HepG2 (cell line): ENCODE measurements at regions not wholly inside any gene's neighbourhood (a gene's known extent, or its start where the extent isn't known, plus 50 kb on each side); places are given as distances from the start of the nearest gene placed in this dataset.

Source experiments
- ATAC-seq: fragments of 200-7000 bp; cut with Tn5 transposase; 3 replicates; pipeline ENCODE4 v1.9.1; 2020; ENCODE audit warnings: mild to moderate bottlenecking, moderate library complexity
- BruUV-seq: library from RNA; stranded (reverse); fragments of 400-500 nt; replicated peaks from 2 replicates; lab custom pipeline; 2021; lab: Mats Ljungman, UMichigan
- CTCF ChIA-PET: fragments of 300-600 bp; formaldehyde crosslinking; extraction: SDS; loops from one replicate; lab custom pipeline; 2021; ENCODE audit warnings: low total read pairs, inconsistent platforms, low intra/inter-chr PET ratio; lab: Yijun Ruan, JAX
- POLR2A ChIA-PET: fragments of 350-600 bp; sonication (Branson Sonifier 250); formaldehyde crosslinking; loops from one replicate; lab custom pipeline; 2020; ENCODE audit warnings: antibody characterized with exemption, inconsistent platforms; lab: Yijun Ruan, JAX
- DNase-seq: peaks from one replicate; pipeline ENCODE4 v3.0.0-alpha.2; 2015; ENCODE audit warnings: low spot score
- FAIRE-seq: peaks from 3 replicates; lab custom pipeline; 2011; peaks lifted over from hg19 to GRCh38; lab: Jason Lieb, UNC
- H2AFZ ChIP-seq: one replicate; pipeline ENCODE4 v1.6.1; 2011; ENCODE audit warnings: low read length, inconsistent platforms
- H3K27ac ChIP-seq: fragments of 300-600 bp; 3 replicates; pipeline ENCODE4 v1.8.0; 2011; ENCODE audit warnings: mixed run types, mild to moderate bottlenecking, mixed read lengths, low read length, inconsistent platforms; ENCODE audit not compliant: insufficient read depth; ENCODE audit errors: extremely low read length
- H3K27me3 ChIP-seq, 2 experiments: fragments of 200-600 bp in 1 of 2; 2 replicates in 1 of 2; 3 replicates in 1 of 2; pipeline versions ENCODE4 v1.6.0 to v1.8.0; 2011; ENCODE audit warnings: low read length in 2 of 2, mild to moderate bottlenecking in 2 of 2, moderate library complexity in 2 of 2, inconsistent platforms in 1 of 2; ENCODE audit not compliant: insufficient read depth in 2 of 2, control insufficient read depth in 1 of 2
- H3K36me3 ChIP-seq, 2 experiments: fragments of 200-600 bp in 1 of 2; replicated peaks in 1 of 2; 2 replicates in 1 of 2; 3 replicates in 1 of 2; pipeline versions ENCODE4 v1.5.1 to v1.8.0; 2011; ENCODE audit warnings: low read length in 2 of 2, inconsistent platforms in 1 of 2; ENCODE audit not compliant: insufficient read depth in 2 of 2, control insufficient read depth in 1 of 2
- H3K4me1 ChIP-seq: 2 replicates; pipeline ENCODE4 v1.5.1; 2012; ENCODE audit warnings: low read length, inconsistent platforms; ENCODE audit not compliant: insufficient read depth
- H3K4me2 ChIP-seq: 2 replicates; pipeline ENCODE4 v1.6.0; 2011; ENCODE audit warnings: low read depth, low read length, inconsistent platforms
- H3K4me3 ChIP-seq, 3 experiments: fragments of 200-600 bp in 1 of 3; sonication (generic), shearing (Covaris generic) in 1 of 3; replicated peaks in 1 of 3; 2 replicates each; pipeline ENCODE4 v1.5.1; 2011 to 2016; ENCODE audit warnings: low read length in 3 of 3, inconsistent platforms in 2 of 3, low read depth in 2 of 3, mild to moderate bottlenecking in 2 of 3, control low read depth in 1 of 3, mixed read lengths in 1 of 3; ENCODE audit not compliant: insufficient read depth in 1 of 3
- H3K79me2 ChIP-seq: one replicate; pipeline ENCODE4 v1.6.1; 2011; ENCODE audit warnings: low read length, inconsistent platforms; ENCODE audit not compliant: insufficient read depth
- H3K9ac ChIP-seq: 2 replicates; pipeline ENCODE4 v1.6.0; 2011; ENCODE audit warnings: mild to moderate bottlenecking, low read depth, low read length, inconsistent platforms; ENCODE audit not compliant: insufficient read depth
- H3K9me3 ChIP-seq: 2 replicates; pipeline ENCODE4 v1.5.1; 2012; ENCODE audit warnings: mild to moderate bottlenecking, low read length
- H4K20me1 ChIP-seq: 2 replicates; pipeline ENCODE4 v1.6.0; 2011; ENCODE audit warnings: inconsistent platforms, mild to moderate bottlenecking, low read length, moderate library complexity; ENCODE audit not compliant: insufficient read depth
- ELF4 ChIP-seq: sonication (generic); formaldehyde crosslinking; IDR thresholded peaks from 2 replicates; pipeline ENCODE4 v1.5.0; 2020; ENCODE audit warnings: missing genetic modification reagents, mild to moderate bottlenecking, moderate library complexity, borderline replicate concordance
- FOXJ3 ChIP-seq: sonication (generic); formaldehyde crosslinking; IDR thresholded peaks from 2 replicates; pipeline ENCODE4 v1.4.0; 2020; ENCODE audit warnings: missing genetic modification reagents, mild to moderate bottlenecking, borderline replicate concordance
- JUNB ChIP-seq: sonication (generic); formaldehyde crosslinking; IDR thresholded peaks from 2 replicates; pipeline ENCODE4 v1.8.0; 2022; ENCODE audit warnings: missing genetic modification reagents, mild to moderate bottlenecking, borderline replicate concordance
- KMT2B ChIP-seq: IDR thresholded peaks from 2 replicates; pipeline ENCODE4 v1.6.1; 2016; ENCODE audit warnings: missing genetic modification reagents, missing compliant biosample characterization
- SRSF4 ChIP-seq: fragments of 200-400 bp; formaldehyde crosslinking; IDR thresholded peaks from one replicate; pipeline ENCODE4 v1.6.1; 2018; ENCODE audit warnings: mild to moderate bottlenecking, low read depth, low read length, moderate library complexity; ENCODE audit not compliant: poor library complexity, severe bottlenecking
- XRCC5 ChIP-seq: fragments of 200-400 bp; formaldehyde crosslinking; optimal IDR thresholded peaks from 2 replicates; pipeline ENCODE3; 2017; ENCODE audit warnings: mild to moderate bottlenecking, low read length
- ZBTB20 ChIP-seq: sonication (generic); formaldehyde crosslinking; IDR thresholded peaks from 2 replicates; pipeline ENCODE4 v1.8.1; 2023; ENCODE audit warnings: missing genetic modification reagents, low read depth, mild to moderate bottlenecking, borderline replicate concordance
- ZFP36L1 ChIP-seq: sonication (generic); formaldehyde crosslinking; IDR thresholded peaks from 2 replicates; pipeline ENCODE4 v1.8.0; 2022; ENCODE audit warnings: mild to moderate bottlenecking, missing genetic modification reagents, moderate library complexity
- ZFP36L2 ChIP-seq: sonication (generic); formaldehyde crosslinking; IDR thresholded peaks from 2 replicates; pipeline ENCODE4 v1.4.0; 2020; ENCODE audit warnings: missing genetic modification reagents
- ZNF101 ChIP-seq: sonication (generic); formaldehyde crosslinking; IDR thresholded peaks from 2 replicates; pipeline ENCODE4 v1.4.0; 2020; ENCODE audit warnings: mild to moderate bottlenecking, low read depth, missing genetic modification reagents, borderline replicate concordance
- ZNF629 ChIP-seq: sonication (generic); formaldehyde crosslinking; conservative IDR thresholded peaks from 2 replicates; pipeline ENCODE4 v1.5.0; 2020; ENCODE audit warnings: missing genetic modification reagents
- WGBS: methylation state at CpG from one replicate; pipeline ENCODE4 v1.1.6; 2017; ENCODE audit warnings: low lambda C conversion rate; 5-methylcytosine and 5-hydroxymethylcytosine counted together
- in situ Hi-C: cut with HindIII; loops from 2 replicates; pipeline ENCODE4 v1.10.0; 2017; ENCODE audit warnings: low pct_unique_long_range_greater_than_20kb; ENCODE audit not compliant: extremely low pct_ligation_motif_present
- intact Hi-C: fragments of 100-400 bp; cut with micrococcal nuclease; formaldehyde crosslinking; loops from one replicate; pipeline ENCODE4 v1.10.0; 2022; ENCODE audit not compliant: unreplicated experiment
- TF ChIP-seq, protein P1 (sequence below): sonication (generic); formaldehyde crosslinking; IDR thresholded peaks from 2 replicates; pipeline ENCODE4 v1.5.1; 2020; ENCODE audit warnings: missing genetic modification reagents, mild to moderate bottlenecking, borderline replicate concordance

DNA sequence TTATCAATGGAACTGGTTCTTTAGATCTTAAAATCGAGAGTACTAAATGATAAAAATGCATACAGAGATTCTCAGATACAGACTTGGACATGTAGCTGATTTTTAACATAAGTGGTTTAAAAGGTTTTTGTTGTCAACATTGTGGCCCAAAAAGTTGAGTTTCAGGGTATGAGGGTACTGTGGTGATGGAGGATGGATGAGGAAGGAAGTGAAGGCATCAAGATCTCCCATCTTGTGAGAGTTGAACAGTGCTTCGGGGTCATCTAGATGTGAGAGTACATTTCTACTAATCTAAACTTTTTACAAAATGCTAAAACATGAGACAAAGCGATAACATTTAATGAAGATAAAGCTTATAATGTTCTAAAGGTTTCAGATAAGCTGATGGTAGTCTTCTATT lies 452.6 kb downstream of the PCNX1 start:
- POLR2A ChIA-PET = no interaction called here
- no peak for ATAC-seq
- BruUV-seq = no TSS peak
- in situ Hi-C loops (no loop called here), intact Hi-C loops (no loop called here)
- Histone ChIP-seq H3K4me1 (peaks cover 26% of the 10 kb centered on the region), H2AFZ (no peak overlapping the region), H4K20me1 (no peaks in the 10 kb centered on the region), H3K4me2 (no peak overlapping the region), H3K9me3 (no peaks in the 10 kb centered on the region), H3K27ac (no peak overlapping the region), H3K36me3 (no peaks in the 10 kb centered on the region), H3K9ac (no peak overlapping the region), H3K79me2 (peaks cover 12% of the 10 kb centered on the region), H3K27me3 (no peaks in the 10 kb centered on the region), H3K4me3 (no peak overlapping the region)
- CTCF ChIA-PET = no interaction called here
- FAIRE-seq = no peak
- TF ChIP-seq KMT2B (CRISPR knock-in tag) (no peak), ZNF101 (CRISPR knock-in tag) (no peak), SRSF4 (no peak), XRCC5 (no peak), JUNB (CRISPR knock-in tag) (no peak), ZBTB20 (no peak), ELF4 (CRISPR knock-in tag) (no peak), ZFP36L1 (CRISPR knock-in tag) (no peak), ZNF629 (CRISPR knock-in tag) (no peak), FOXJ3 (CRISPR knock-in tag) (no peak), ZFP36L2 (CRISPR knock-in tag) (no peak)
- TF ChIP-seq, protein P1, sequence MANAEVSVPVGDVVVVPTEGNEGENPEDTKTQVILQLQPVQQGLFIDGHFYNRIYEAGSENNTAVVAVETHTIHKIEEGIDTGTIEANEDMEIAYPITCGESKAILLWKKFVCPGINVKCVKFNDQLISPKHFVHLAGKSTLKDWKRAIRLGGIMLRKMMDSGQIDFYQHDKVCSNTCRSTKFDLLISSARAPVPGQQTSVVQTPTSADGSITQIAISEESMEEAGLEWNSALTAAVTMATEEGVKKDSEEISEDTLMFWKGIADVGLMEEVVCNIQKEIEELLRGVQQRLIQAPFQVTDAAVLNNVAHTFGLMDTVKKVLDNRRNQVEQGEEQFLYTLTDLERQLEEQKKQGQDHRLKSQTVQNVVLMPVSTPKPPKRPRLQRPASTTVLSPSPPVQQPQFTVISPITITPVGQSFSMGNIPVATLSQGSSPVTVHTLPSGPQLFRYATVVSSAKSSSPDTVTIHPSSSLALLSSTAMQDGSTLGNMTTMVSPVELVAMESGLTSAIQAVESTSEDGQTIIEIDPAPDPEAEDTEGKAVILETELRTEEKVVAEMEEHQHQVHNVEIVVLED (CRISPR knock-in tag) = no peak
- DNase-seq = no peak
- WGBS = 99% methylated on average over 3 of the region's 3 CpGs
